Endothelial cell of umbilical vein (primary cell): ENCODE measurements at regions not wholly inside any gene's neighbourhood (a gene's known extent, or its start where the extent isn't known, plus 50 kb on each side); places are given as distances from the start of the nearest gene placed in this dataset.

ENCODE experiments used
- BruUV-seq: library from RNA; stranded (reverse); fragments of 400-500 nt; replicated peaks from 2 replicates; lab custom pipeline; 2021; lab: Mats Ljungman, UMichigan
- CTCF ChIA-PET: fragments of 300-600, 350-600 bp; sonication (Branson Sonifier 250); formaldehyde crosslinking; loops from one replicate; lab custom pipeline; 2021; ENCODE audit warnings: antibody characterized with exemption, inconsistent platforms; lab: Charles Lee
- POLR2A ChIA-PET: fragments of 300-600, 350-600 bp; sonication (Branson Sonifier 250); formaldehyde crosslinking; loops from one replicate; lab custom pipeline; 2021; ENCODE audit warnings: antibody characterized with exemption, inconsistent platforms; lab: Charles Lee
- DNase-seq: peaks from one replicate; pipeline ENCODE4 v3.0.0-alpha.2; 2011; ENCODE audit warnings: low read depth, low spot score
- FAIRE-seq: peaks from 2 replicates; lab custom pipeline; 2011; peaks lifted over from hg19 to GRCh38; lab: Jason Lieb, UNC
- H2AFZ ChIP-seq: 2 replicates; pipeline ENCODE4 v1.6.0; 2012; ENCODE audit warnings: low read depth, low read length, control low read depth, inconsistent platforms
- H3K27ac ChIP-seq: 2 replicates; pipeline ENCODE4 v1.5.1; 2011; ENCODE audit warnings: low read depth, mild to moderate bottlenecking, control low read depth, low read length, moderate library complexity; ENCODE audit not compliant: insufficient read depth
- H3K27me3 ChIP-seq, 2 experiments: 2 replicates each; pipeline versions ENCODE4 v1.6.0 to v1.6.1; 2011; ENCODE audit warnings: low read length in 2 of 2, mixed read lengths in 1 of 2; ENCODE audit not compliant: control insufficient read depth in 2 of 2, insufficient read depth in 2 of 2
- H3K36me3 ChIP-seq, 2 experiments: 2 replicates in 1 of 2; 3 replicates in 1 of 2; pipeline ENCODE4 v1.5.1; 2011; ENCODE audit warnings: low read length in 2 of 2, mild to moderate bottlenecking in 1 of 2, moderate library complexity in 1 of 2; ENCODE audit not compliant: control insufficient read depth in 2 of 2, insufficient read depth in 2 of 2; ENCODE audit errors: extremely low read depth in 1 of 2
- H3K4me1 ChIP-seq: 3 replicates; pipeline ENCODE4 v1.5.1; 2011; ENCODE audit warnings: mild to moderate bottlenecking, low read length; ENCODE audit not compliant: control insufficient read depth, insufficient read depth; ENCODE audit errors: extremely low read depth
- H3K4me2 ChIP-seq: 2 replicates; pipeline ENCODE4 v1.6.1; 2011; ENCODE audit warnings: low read length, control low read depth, mixed read lengths; ENCODE audit not compliant: insufficient read depth
- H3K4me3 ChIP-seq, 3 experiments: fragments of 200-600 bp in 1 of 3; sonication (generic), shearing (Covaris generic) in 1 of 3; replicated peaks in 1 of 3; 2 replicates each; pipeline ENCODE4 v1.5.1; 2011 to 2016; ENCODE audit warnings: control low read depth in 3 of 3, low read length in 3 of 3, mild to moderate bottlenecking in 2 of 3, inconsistent platforms in 1 of 3, low read depth in 1 of 3, moderate library complexity in 1 of 3; ENCODE audit not compliant: insufficient read depth in 1 of 3
- H3K79me2 ChIP-seq: 2 replicates; pipeline ENCODE4 v1.6.0; 2012; ENCODE audit warnings: low read length, inconsistent platforms; ENCODE audit not compliant: control insufficient read depth, insufficient read depth
- H3K9ac ChIP-seq: replicated peaks from 2 replicates; pipeline ENCODE3; 2011; ENCODE audit warnings: low read length, control low read depth; ENCODE audit not compliant: insufficient read depth; ENCODE audit errors: extremely low read depth
- H3K9me1 ChIP-seq: replicated peaks from 3 replicates; pipeline ENCODE4 v1.6.0; 2011; ENCODE audit warnings: mild to moderate bottlenecking, low read length; ENCODE audit not compliant: control insufficient read depth, insufficient read depth; ENCODE audit errors: extremely low read depth
- H3K9me3 ChIP-seq: replicated peaks from 2 replicates; pipeline ENCODE4 v1.5.1; 2012; ENCODE audit warnings: low read length, inconsistent platforms; ENCODE audit not compliant: control insufficient read depth, insufficient read depth
- H4K20me1 ChIP-seq: replicated peaks from 2 replicates; pipeline ENCODE3; 2011; ENCODE audit warnings: mild to moderate bottlenecking, low read length; ENCODE audit not compliant: control insufficient read depth, insufficient read depth; ENCODE audit errors: extremely low read depth
- EZH2 ChIP-seq: IDR thresholded peaks from 2 replicates; pipeline ENCODE4 v1.6.1; 2012; ENCODE audit warnings: borderline replicate concordance, low read depth, mild to moderate bottlenecking, moderate library complexity, low read length, inconsistent platforms; ENCODE audit not compliant: severe bottlenecking
- FOS ChIP-seq: IDR thresholded peaks from 2 replicates; pipeline ENCODE4 v1.6.1; 2011; ENCODE audit warnings: mild to moderate bottlenecking, low read length, moderate library complexity, borderline replicate concordance; ENCODE audit not compliant: insufficient read depth
- GATA2 ChIP-seq: IDR thresholded peaks from 2 replicates; pipeline ENCODE4 v1.7.0; 2011; ENCODE audit warnings: low read depth, mild to moderate bottlenecking, moderate library complexity, mixed read lengths, low read length; ENCODE audit not compliant: insufficient read length, insufficient read depth
- JUN ChIP-seq: IDR thresholded peaks from 2 replicates; pipeline ENCODE4 v1.6.1; 2011; ENCODE audit warnings: borderline replicate concordance, low read depth; ENCODE audit not compliant: insufficient read length, insufficient read depth
- MAX ChIP-seq: IDR thresholded peaks from 2 replicates; pipeline ENCODE4 v1.6.1; 2011; ENCODE audit not compliant: insufficient read depth, insufficient read length
- MYC ChIP-seq: IDR thresholded peaks from one replicate; pipeline ENCODE4 v1.6.1; 2011; ENCODE audit warnings: mild to moderate bottlenecking, low read depth, low read length
- POLR2A ChIP-seq: IDR thresholded peaks from 2 replicates; pipeline ENCODE4 v1.6.1; 2012; ENCODE audit warnings: low read depth, mild to moderate bottlenecking, control low read depth, low read length
- POLR2AphosphoS5 ChIP-seq: IDR thresholded peaks from 2 replicates; pipeline ENCODE4 v1.6.1; 2012; ENCODE audit warnings: low read depth, mild to moderate bottlenecking, control low read depth, low read length, moderate library complexity; ENCODE audit not compliant: insufficient read depth
- dilution Hi-C: fragments of 300-500 bp; cut with MboI; formaldehyde crosslinking; loops from one replicate; pipeline ENCODE4 v1.15.0; 2019; ENCODE audit warnings: low sequenced_read_pairs; ENCODE audit not compliant: extremely low pct_ligation_motif_present
- intact Hi-C: fragments of 100-400 bp; cut with micrococcal nuclease; formaldehyde crosslinking; loops from one replicate; pipeline ENCODE4 v1.10.0; 2022
- TF ChIP-seq, protein P1 (sequence below), 2 donors: IDR thresholded peaks; 1 replicate in 1 of 2; 2 replicates in 1 of 2; pipeline ENCODE4 v1.5.1; 2011; ENCODE audit warnings: low read length in 2 of 2, mild to moderate bottlenecking in 2 of 2, moderate library complexity in 2 of 2, control low read depth in 1 of 2, inconsistent platforms in 1 of 2, low read depth in 1 of 2; ENCODE audit not compliant: insufficient read depth in 1 of 2; ENCODE audit errors: extremely low read depth in 1 of 2

- H3K4me2 ChIP-seq = no peak overlapping the region
- FAIRE-seq = no peak
- BruUV-seq = no TSS peak
- no peak overlapping the region for H2AFZ ChIP-seq
- CTCF ChIA-PET = no interaction called here
- no peak for DNase-seq
- no peaks in the 10 kb centered on the region for H4K20me1 ChIP-seq
- no peak overlapping the region for H3K27ac ChIP-seq
- H3K79me2 ChIP-seq = no peaks in the 10 kb centered on the region
- no peaks in the 10 kb centered on the region for H3K27me3 ChIP-seq
- peaks cover 2% of the 10 kb centered on the region for H3K9me3 ChIP-seq
- no peaks in the 10 kb centered on the region for H3K9me1 ChIP-seq
- dilution Hi-C loops = no loop called here
- H3K4me3 ChIP-seq = no peak overlapping the region
- TF ChIP-seq FOS (no peak), JUN (no peak), MAX (no peak), POLR2A (no peak), GATA2 (no peak), MYC (no peak), EZH2 (no peak), POLR2AphosphoS5 (no peak)
- TF ChIP-seq, protein P1, sequence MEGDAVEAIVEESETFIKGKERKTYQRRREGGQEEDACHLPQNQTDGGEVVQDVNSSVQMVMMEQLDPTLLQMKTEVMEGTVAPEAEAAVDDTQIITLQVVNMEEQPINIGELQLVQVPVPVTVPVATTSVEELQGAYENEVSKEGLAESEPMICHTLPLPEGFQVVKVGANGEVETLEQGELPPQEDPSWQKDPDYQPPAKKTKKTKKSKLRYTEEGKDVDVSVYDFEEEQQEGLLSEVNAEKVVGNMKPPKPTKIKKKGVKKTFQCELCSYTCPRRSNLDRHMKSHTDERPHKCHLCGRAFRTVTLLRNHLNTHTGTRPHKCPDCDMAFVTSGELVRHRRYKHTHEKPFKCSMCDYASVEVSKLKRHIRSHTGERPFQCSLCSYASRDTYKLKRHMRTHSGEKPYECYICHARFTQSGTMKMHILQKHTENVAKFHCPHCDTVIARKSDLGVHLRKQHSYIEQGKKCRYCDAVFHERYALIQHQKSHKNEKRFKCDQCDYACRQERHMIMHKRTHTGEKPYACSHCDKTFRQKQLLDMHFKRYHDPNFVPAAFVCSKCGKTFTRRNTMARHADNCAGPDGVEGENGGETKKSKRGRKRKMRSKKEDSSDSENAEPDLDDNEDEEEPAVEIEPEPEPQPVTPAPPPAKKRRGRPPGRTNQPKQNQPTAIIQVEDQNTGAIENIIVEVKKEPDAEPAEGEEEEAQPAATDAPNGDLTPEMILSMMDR (IDR thresholded peaks at IDR 0.05; ENCODE audit: extremely low read depth in 1 of 2, insufficient read depth in 1 of 2, low read depth in 1 of 2, low read length in 2 of 2) = no peak
- intact Hi-C loops = no loop called here
- H3K36me3 ChIP-seq = no peaks in the 10 kb centered on the region
- POLR2A ChIA-PET = no interaction called here
- H3K9ac ChIP-seq = no peak overlapping the region
- no peaks in the 10 kb centered on the region for H3K4me1 ChIP-seq
Measured at GRCh38 chr3:74119221-74119620, 494.5 kb upstream of the PDZRN3 start.
